Natural killer cell (primary cell): ENCODE measurements at regions not wholly inside any gene's neighbourhood (a gene's known extent, or its start where the extent isn't known, plus 50 kb on each side); places are given as distances from the start of the nearest gene placed in this dataset.

Experiments used
- ATAC-seq, 3 donors: fragments of 150-1000 bp in 2 of 3; fragments of 200-7000 bp in 1 of 3; cut with Tn5 transposase; 1 replicate in 1 of 3; 2 replicates in 2 of 3; pipeline ENCODE4 v1.10.0; 2021; ENCODE audit warnings: mild to moderate bottlenecking in 2 of 3, moderate library complexity in 2 of 3
- DNase-seq, 2 donors: peaks; one replicate each; pipeline versions ENCODE4 v3.0.0 to v3.0.0-alpha.2; 2013 to 2021; ENCODE audit warnings: mixed read lengths in 1 of 2
- H3K27ac ChIP-seq: one replicate; pipeline ENCODE4 v1.5.1; 2013; ENCODE audit warnings: mild to moderate bottlenecking, low read length
- H3K27me3 ChIP-seq: one replicate; pipeline ENCODE4 v1.6.1; 2013; ENCODE audit warnings: low read length; ENCODE audit not compliant: control insufficient read depth, insufficient read depth
- H3K36me3 ChIP-seq: one replicate; pipeline ENCODE4 v1.6.1; 2013; ENCODE audit warnings: low read length; ENCODE audit not compliant: control insufficient read depth, insufficient read depth
- H3K4me1 ChIP-seq: one replicate; pipeline ENCODE4 v1.6.1; 2013; ENCODE audit warnings: low read length; ENCODE audit not compliant: control insufficient read depth, insufficient read depth
- H3K4me3 ChIP-seq: one replicate; pipeline ENCODE4 v1.5.1; 2013; ENCODE audit warnings: low read length
- H3K9me3 ChIP-seq: one replicate; pipeline ENCODE4 v1.6.1; 2013; ENCODE audit warnings: low read length; ENCODE audit not compliant: control insufficient read depth, insufficient read depth
- H3K27ac Mint-ChIP-seq, 2 donors: one replicate each; pipeline ENCODE4 v1.8.0; 2022; ENCODE audit warnings: mild to moderate bottlenecking in 2 of 2, mixed read lengths in 2 of 2, moderate library complexity in 1 of 2
- H3K27me3 Mint-ChIP-seq, 2 donors: one replicate each; pipeline ENCODE4 v1.8.0; 2022; ENCODE audit warnings: low read depth in 2 of 2, mixed read lengths in 2 of 2
- H3K36me3 Mint-ChIP-seq: one replicate; pipeline ENCODE4 v1.8.0; 2022; ENCODE audit warnings: mixed read lengths
- H3K4me1 Mint-ChIP-seq, 2 donors: one replicate each; pipeline ENCODE4 v1.8.0; 2022; ENCODE audit warnings: mixed read lengths in 2 of 2
- H3K4me3 Mint-ChIP-seq: one replicate; pipeline ENCODE4 v1.8.0; 2022; ENCODE audit warnings: mild to moderate bottlenecking, moderate library complexity, mixed read lengths
- H3K9me3 Mint-ChIP-seq, 2 donors: one replicate each; pipeline ENCODE4 v1.8.0; 2022; ENCODE audit warnings: mixed read lengths in 2 of 2
- WGBS: methylation state at CpG from one replicate; pipeline ENCODE4 v1.1.7; 2013; ENCODE audit warnings: missing lambda C conversion rate; ENCODE audit not compliant: insufficient coverage; 5-methylcytosine and 5-hydroxymethylcytosine counted together
- intact Hi-C: fragments of 100-400 bp; cut with micrococcal nuclease; formaldehyde crosslinking; loops from one replicate; pipeline ENCODE4 v1.14.2; 2022
- TF ChIP-seq, protein P1 (sequence below): fragments of 200-600 bp; IDR thresholded peaks from one replicate; pipeline ENCODE4 v1.8.0; 2022; ENCODE audit warnings: antibody characterized with exemption

DNA sequence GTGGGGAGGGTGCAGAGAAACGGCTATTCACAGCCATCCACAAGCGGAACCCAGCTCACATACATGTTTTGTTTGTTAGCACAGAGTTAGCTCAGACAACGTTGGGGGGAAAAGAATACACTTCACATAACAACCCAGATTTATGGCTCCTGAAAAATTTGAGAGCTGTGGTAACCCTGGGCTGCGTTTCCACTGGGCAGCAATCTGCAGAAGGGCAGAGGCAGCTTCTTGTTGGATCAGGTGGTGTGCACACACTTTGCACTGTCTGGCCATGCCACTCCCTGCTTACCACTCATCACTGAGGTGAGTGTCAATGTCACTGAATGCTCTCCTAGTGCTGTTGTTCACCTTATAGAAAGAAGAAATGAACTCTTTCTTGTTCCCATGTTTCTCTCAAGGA lies 299.8 kb upstream of the SOX14 start:
- Histone ChIP-seq H3K27ac (no peak overlapping the region), H3K4me1 (no peaks in the 10 kb centered on the region), H3K4me3 (no peak overlapping the region), H3K9me3 (no peaks in the 10 kb centered on the region), H3K36me3 (no peaks in the 10 kb centered on the region), H3K27me3 (no peaks in the 10 kb centered on the region)
- Mint-ChIP-seq H3K27me3 (no peaks in the 10 kb centered on the region), H3K4me3 (no peak overlapping the region), H3K9me3 (peaks cover 15 to 21% of the 10 kb centered on the region in 2 donors), H3K4me1 (no peaks in the 10 kb centered on the region), H3K36me3 (no peaks in the 10 kb centered on the region), H3K27ac (no peak overlapping the region)
- WGBS = 44% methylated on average over 2 of the region's 4 CpGs
- ATAC-seq = no peak
- intact Hi-C loops = no loop called here
- no peak for DNase-seq
- TF ChIP-seq, protein P1, sequence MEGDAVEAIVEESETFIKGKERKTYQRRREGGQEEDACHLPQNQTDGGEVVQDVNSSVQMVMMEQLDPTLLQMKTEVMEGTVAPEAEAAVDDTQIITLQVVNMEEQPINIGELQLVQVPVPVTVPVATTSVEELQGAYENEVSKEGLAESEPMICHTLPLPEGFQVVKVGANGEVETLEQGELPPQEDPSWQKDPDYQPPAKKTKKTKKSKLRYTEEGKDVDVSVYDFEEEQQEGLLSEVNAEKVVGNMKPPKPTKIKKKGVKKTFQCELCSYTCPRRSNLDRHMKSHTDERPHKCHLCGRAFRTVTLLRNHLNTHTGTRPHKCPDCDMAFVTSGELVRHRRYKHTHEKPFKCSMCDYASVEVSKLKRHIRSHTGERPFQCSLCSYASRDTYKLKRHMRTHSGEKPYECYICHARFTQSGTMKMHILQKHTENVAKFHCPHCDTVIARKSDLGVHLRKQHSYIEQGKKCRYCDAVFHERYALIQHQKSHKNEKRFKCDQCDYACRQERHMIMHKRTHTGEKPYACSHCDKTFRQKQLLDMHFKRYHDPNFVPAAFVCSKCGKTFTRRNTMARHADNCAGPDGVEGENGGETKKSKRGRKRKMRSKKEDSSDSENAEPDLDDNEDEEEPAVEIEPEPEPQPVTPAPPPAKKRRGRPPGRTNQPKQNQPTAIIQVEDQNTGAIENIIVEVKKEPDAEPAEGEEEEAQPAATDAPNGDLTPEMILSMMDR = no peak

DNA sequence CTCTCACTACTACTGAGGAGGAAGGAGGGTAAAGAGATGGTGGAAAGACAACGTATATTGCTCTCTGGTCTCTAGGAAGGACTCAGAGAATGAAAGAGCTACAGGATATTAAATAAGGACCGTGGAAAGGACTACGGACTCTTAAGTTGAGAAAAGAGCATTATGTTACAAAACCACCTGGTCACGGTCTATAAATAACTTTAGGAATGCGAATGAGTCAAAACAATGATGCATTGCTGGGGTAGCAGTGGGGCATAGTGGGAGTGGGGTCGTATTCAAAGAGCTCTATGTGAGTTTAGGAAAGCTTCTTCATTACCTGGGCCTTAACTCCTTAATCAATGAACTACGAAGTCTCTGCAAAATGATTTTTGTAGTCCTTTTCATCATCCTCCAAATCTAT lies 295.7 kb upstream of the SOX14 start:
- ATAC-seq (no peak), DNase-seq (no peak)
- Mint-ChIP-seq H3K9me3 (peaks cover 11% of the 10 kb centered on the region in 2 donors), H3K4me1 (no peaks in the 10 kb centered on the region), H3K27ac (no peak overlapping the region), H3K27me3 (no peaks in the 10 kb centered on the region), H3K36me3 (no peaks in the 10 kb centered on the region), H3K4me3 (no peak overlapping the region)
- TF ChIP-seq, protein P1 = no peak
- Histone ChIP-seq H3K4me1 (no peaks in the 10 kb centered on the region), H3K27ac (no peak overlapping the region), H3K36me3 (no peaks in the 10 kb centered on the region), H3K27me3 (no peaks in the 10 kb centered on the region), H3K4me3 (no peak overlapping the region), H3K9me3 (peaks cover 2% of the 10 kb centered on the region)
- intact Hi-C loops = no loop called here
- WGBS = 75% methylated on average over 6 of the region's 7 CpGs

DNA sequence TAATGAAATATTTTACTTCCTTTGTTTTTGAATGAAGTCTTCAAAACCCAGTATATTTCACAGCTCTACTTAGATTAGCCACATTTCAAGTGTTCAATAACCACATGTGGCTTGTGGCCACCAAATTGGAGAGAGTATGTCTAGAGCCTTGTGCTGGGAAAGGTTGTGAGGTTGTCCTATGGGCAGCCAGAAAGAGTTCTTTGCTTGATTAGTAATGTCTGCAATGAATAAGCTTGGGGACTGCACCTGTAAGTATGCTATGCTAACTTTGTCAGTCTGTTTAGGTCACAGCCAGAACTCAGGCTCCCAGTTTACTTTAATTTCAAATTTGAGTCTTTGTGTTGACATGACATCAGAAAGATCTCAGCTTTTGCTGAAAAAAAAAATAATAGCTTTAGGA lies 294.9 kb upstream of the SOX14 start:
- Mint-ChIP-seq H3K27me3 (no peaks in the 10 kb centered on the region), H3K27ac (no peak overlapping the region), H3K36me3 (no peaks in the 10 kb centered on the region), H3K4me3 (no peak overlapping the region), H3K9me3 (peaks cover 11% of the 10 kb centered on the region in 2 donors), H3K4me1 (no peaks in the 10 kb centered on the region)
- no peak for ATAC-seq
- Histone ChIP-seq H3K4me1 (no peaks in the 10 kb centered on the region), H3K4me3 (no peak overlapping the region), H3K27me3 (no peaks in the 10 kb centered on the region), H3K9me3 (peaks cover 2% of the 10 kb centered on the region), H3K27ac (no peak overlapping the region), H3K36me3 (no peaks in the 10 kb centered on the region)
- TF ChIP-seq, protein P1 = no peak
- intact Hi-C loops = no loop called here
- DNase-seq = no peak

DNA sequence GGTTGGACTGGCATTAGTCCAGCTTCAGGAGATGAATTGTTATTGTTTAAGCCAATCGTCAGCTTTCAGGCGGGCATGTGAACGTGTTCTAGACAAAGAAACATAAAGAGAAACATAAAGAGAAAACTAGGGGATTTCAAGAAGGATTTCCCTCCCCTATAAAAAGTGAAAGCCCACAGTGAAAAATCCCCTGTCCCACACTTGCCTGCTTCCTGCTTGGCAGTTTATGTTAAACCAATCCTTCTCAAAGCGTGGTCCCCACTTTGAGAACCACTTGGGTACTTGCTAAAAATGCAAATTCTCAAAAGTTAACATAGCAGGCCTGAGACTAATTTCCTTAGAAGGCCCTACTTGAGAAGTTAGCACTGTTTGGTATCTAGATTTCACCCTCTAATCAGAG lies 293.0 kb upstream of the SOX14 start:
- Histone ChIP-seq H3K4me3 (no peak overlapping the region), H3K9me3 (peaks cover 2% of the 10 kb centered on the region), H3K36me3 (no peaks in the 10 kb centered on the region), H3K4me1 (no peaks in the 10 kb centered on the region), H3K27ac (no peak overlapping the region), H3K27me3 (no peaks in the 10 kb centered on the region)
- H3K27ac Mint-ChIP-seq = no peak overlapping the region
- ATAC-seq (no peak), DNase-seq (no peak)
- WGBS = 79% methylated on average over 4 of the region's 4 CpGs
- no peaks in the 10 kb centered on the region for H3K27me3 Mint-ChIP-seq
- H3K4me3 Mint-ChIP-seq = no peak overlapping the region
- TF ChIP-seq, protein P1 = no peak
- intact Hi-C loops = no loop called here
- no peaks in the 10 kb centered on the region for H3K4me1 Mint-ChIP-seq
- peaks cover 14 to 16% of the 10 kb centered on the region in 2 donors for H3K9me3 Mint-ChIP-seq
- H3K36me3 Mint-ChIP-seq = no peaks in the 10 kb centered on the region
